ENCODE measurements at regions not wholly inside any gene's neighbourhood (a gene's known extent, or its start where the extent isn't known, plus 50 kb on each side); places are given as distances from the start of the nearest gene placed in this dataset.

- TF ChIP-seq POLR2A (IDR thresholded peaks at IDR 0.05) (no peak), CTCF (IDR thresholded peaks at IDR 0.05) (no peak), EP300 (IDR thresholded peaks at IDR 0.05) (no peak), POLR2AphosphoS5 (IDR thresholded peaks at IDR 0.05) (no peak)
Measured at GRCh38 chr16:80375513-80375912, 165.3 kb upstream of the DYNLRB2 start.
